ENCODE measurements at regions not wholly inside any gene's neighbourhood (a gene's known extent, or its start where the extent isn't known, plus 50 kb on each side); places are given as distances from the start of the nearest gene placed in this dataset.

- DNase-seq (ENCODE audit: low read depth in 2 of 2), result no peak
Observed at GRCh38 chr20:52864916-52865605, 107.1 kb upstream of the TSHZ2 start.

- DNase-seq (ENCODE audit: low read depth in 2 of 2), result no peak
Observed at GRCh38 chr20:52859156-52859876, 112.8 kb upstream of the TSHZ2 start.

DNA sequence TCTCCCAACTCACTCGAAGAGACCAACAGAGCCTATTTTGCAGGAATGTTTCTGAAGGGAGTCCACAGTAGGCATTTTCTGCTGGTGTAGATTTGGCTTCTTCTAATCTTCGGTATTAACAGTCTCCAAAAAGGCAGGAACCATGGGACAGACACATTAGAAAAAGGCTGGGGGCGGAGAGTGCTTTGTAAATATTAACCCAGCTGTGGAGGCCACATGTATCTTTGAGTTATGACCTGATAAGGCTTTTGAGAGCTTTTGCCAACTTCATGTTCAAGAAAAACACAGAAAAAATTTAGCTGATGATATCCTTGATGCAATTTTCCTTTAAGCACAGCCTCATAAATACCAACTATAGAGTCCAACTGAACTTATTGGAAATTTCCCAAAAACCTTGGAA is 119.4 kb upstream of the TSHZ2 start:
- no peak for DNase-seq (ENCODE audit: low read depth in 2 of 2)

- DNase-seq (ENCODE audit: low read depth in 2 of 2), result no peak
Observed at GRCh38 chr20:52847731-52848359, 124.3 kb upstream of the TSHZ2 start.

DNA sequence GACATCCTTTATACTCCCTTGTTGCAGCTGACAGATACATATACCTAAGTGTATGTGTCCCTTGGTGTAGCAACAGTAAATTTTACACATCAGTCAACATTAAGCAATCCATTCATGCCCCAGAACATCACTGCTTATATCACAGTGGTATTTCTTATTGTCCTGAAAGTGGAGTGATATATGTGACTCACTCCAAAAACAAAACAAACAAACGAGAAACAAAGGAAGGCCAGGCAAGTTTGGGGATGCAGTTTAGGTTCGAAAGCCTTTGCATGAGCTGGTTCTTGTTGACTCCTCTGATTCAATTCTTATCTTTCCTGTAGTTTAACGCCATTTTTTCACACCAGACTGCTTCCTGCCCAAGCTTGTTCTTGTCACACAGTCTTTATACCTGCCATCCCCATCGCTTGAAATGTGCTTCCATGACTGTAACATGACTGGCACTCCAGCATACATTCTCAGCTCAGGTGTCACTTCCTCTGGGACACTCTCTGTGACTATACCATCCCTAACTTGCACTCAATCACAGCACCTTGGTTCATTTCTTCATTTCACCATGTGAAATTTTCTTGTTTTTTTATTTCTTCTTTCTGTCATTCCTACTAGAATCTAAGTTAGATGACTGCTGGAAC is 125.0 kb upstream of the TSHZ2 start:
- DNase-seq (ENCODE audit: low read depth in 2 of 2), result no peak

GRCh38 chr20:52845044-52845443 is 127.1 kb upstream of the TSHZ2 start:
- no peak for DNase-seq (ENCODE audit: low read depth in 2 of 2)

- no peak for DNase-seq (ENCODE audit: low read depth in 2 of 2)
Observed at GRCh38 chr20:52843425-52843824, 128.7 kb upstream of the TSHZ2 start.

DNA sequence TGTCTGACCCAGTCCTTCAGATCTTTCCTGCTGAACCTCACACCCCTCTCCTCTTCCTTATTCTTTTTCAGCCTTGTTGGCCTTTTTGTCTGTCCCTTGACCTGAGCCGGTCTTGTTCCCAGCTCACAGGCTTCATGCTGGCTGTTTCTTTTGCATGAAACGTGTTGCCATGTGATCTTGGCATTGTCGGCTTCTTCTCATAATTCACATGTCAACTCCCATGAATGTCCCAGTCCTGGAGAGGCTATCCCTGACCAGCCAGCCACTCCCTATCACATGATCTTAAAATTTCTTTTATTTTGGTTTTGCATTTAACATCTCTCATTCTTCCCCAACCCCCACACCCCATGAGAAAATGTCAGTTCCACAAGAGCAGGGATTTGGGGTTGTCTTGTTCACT is 131.2 kb upstream of the TSHZ2 start:
- DNase-seq (ENCODE audit: low read depth in 2 of 2), result no peak

GRCh38 chr20:52840041-52840440 is 132.1 kb upstream of the TSHZ2 start:
- no peak for DNase-seq (ENCODE audit: low read depth in 2 of 2)

GRCh38 chr20:52838510-52839241 is 133.5 kb upstream of the TSHZ2 start:
- no peak for DNase-seq (ENCODE audit: low read depth in 2 of 2)

- no peak for DNase-seq (ENCODE audit: low read depth in 2 of 2)
Observed at GRCh38 chr20:52837378-52837777, 134.8 kb upstream of the TSHZ2 start.

DNA sequence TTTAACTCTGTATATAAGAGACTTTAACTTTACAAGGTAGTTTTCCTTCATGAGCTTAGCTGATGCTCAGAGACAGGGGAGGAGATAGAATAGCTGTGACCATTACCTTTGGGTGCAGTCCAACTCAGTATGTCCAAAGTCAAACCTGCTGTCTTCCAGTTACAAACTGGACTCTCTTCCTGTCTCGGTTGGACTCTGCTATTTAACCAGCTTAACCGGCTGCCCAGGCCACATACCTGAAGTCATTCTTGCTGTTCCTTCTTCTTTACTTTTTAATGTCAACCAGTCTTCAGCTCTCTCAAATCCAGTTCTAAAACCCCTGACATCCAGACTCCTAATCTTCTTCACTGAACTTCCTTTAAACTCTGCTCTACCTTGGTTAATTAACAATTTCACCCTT is 138.3 kb upstream of the TSHZ2 start:
- no peak for DNase-seq (ENCODE audit: low read depth in 2 of 2)

GRCh38 chr20:52832151-52832774 is 139.9 kb upstream of the TSHZ2 start:
- DNase-seq (ENCODE audit: low read depth in 2 of 2), result no peak

GRCh38 chr20:52830598-52830997 is 141.6 kb upstream of the TSHZ2 start:
- DNase-seq (ENCODE audit: low read depth in 2 of 2), result no peak

GRCh38 chr20:52829111-52829510 is 143.0 kb upstream of the TSHZ2 start:
- DNase-seq (ENCODE audit: low read depth in 2 of 2), result no peak

- DNase-seq (ENCODE audit: low read depth in 2 of 2), result no peak
Observed at GRCh38 chr20:52828199-52828598, 144.0 kb upstream of the TSHZ2 start.

DNA sequence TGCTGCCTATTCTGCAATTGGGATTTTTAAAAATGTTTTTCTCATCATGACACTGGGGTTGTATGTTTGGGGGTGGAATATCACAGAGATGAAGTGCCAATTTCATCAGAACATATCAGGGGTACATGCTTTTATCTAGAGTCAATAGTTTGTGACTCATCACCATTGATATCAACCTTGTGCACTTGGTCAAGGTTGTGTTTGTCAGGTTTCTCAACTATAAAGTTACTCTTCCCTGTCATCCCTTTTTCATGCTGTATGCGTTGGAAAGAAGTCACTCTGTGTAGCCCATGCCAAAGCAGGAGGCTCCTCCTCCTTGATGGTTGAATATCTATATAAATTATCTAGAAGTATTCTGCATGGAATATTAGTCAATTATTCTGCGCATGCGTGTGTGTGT is 145.4 kb upstream of the TSHZ2 start:
- no peak for DNase-seq (ENCODE audit: low read depth in 2 of 2)

DNA sequence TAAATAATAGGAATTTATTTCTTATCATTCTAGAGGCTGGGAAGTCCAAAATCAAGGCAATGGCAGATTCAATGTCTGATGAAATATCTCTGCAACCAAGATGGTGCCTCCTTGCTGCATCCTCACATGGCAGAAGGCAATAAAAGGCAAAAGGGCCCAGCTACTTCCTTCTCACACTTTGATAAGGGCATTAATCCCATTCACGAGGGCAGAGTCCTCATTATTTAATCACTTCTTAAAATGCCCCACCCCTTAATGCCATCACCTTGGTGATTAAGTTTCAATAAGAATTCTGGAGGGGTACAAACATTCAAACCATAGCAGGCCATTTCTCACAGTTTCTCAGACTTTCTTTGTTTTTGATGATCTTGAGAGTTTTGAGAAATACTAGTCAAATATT is 145.8 kb upstream of the TSHZ2 start:
- DNase-seq (ENCODE audit: low read depth in 2 of 2), result no peak

DNA sequence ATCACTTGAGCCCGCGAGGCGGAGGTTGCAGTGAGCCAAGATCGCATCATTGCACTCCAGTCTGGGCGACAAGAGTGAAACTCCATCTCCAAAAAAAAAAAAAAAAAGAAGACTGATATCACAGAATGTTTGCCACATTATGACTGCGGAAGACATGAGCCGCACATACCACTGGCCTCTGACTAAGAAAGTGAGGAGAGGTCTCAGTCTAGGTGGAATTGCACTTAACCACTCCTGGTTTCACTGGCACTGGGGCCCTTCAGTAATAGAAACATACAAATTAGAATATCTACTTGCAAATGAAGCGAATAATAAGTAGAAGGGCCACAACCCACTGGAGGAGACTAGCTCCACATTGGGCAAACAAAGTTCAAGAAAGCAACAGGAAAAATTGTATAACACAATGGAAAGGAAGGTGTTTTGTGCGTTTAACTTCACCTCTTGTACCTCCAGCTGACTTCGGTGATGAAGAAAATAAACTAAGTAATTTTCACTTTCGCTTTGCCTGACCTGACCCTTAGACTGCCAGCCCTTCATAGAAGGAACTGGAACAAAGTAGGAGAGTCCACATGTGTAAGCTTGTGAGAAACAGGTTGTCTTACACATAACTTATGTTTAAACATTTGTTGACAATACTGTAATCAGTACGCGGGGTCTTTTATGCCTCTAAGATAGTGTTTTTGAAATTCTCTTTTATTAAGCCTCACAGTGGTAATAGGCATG is 147.5 kb upstream of the TSHZ2 start:
- DNase-seq (ENCODE audit: low read depth in 2 of 2), result no peak

GRCh38 chr20:52823303-52823702 is 148.9 kb upstream of the TSHZ2 start:
- DNase-seq (ENCODE audit: low read depth in 2 of 2), result no peak

Measured in activated CD8-positive, alpha-beta memory T cell treated with anti-CD3 and anti-CD28 coated beads for 4 hours (primary cell).